A673 (cell line): ENCODE measurements at regions not wholly inside any gene's neighbourhood (a gene's known extent, or its start where the extent isn't known, plus 50 kb on each side); places are given as distances from the start of the nearest gene placed in this dataset.

Experiments used
- BruUV-seq: library from RNA; stranded (reverse); fragments of 400-500 nt; replicated peaks from 2 replicates; lab custom pipeline; 2021; lab: Mats Ljungman, UMichigan
- CTCF ChIA-PET: fragments of 300-600 bp; sonication (Branson Sonifier 250); formaldehyde crosslinking; loops from one replicate; lab custom pipeline; 2022; ENCODE audit warnings: antibody characterized with exemption; lab: Charles Lee
- POLR2A ChIA-PET: fragments of 300-600 bp; sonication (Branson Sonifier 250); formaldehyde crosslinking; loops from one replicate; lab custom pipeline; 2022; ENCODE audit warnings: antibody characterized with exemption; ENCODE audit not compliant: low non-redundant PET; lab: Charles Lee
- DNase-seq: peaks from one replicate; pipeline ENCODE4 v3.0.0-alpha.2; 2015; ENCODE audit warnings: low spot score
- H3K27ac ChIP-seq: fragments of 200-600 bp; sonication (generic); 2 replicates; pipeline ENCODE4 v1.5.1; 2016; ENCODE audit warnings: mixed run types, low read depth, mild to moderate bottlenecking, mixed read lengths, antibody characterized with exemption, low read length; ENCODE audit not compliant: poor library complexity, severe bottlenecking
- H3K27me3 ChIP-seq: fragments of 200-600 bp; sonication (generic); replicated peaks from 2 replicates; pipeline ENCODE4 v1.6.1; 2017; ENCODE audit warnings: mixed run types, low read depth, mild to moderate bottlenecking, mixed read lengths, antibody characterized with exemption, low read length; ENCODE audit not compliant: insufficient read depth, poor library complexity
- H3K36me3 ChIP-seq: fragments of 200-600 bp; sonication (generic); 2 replicates; pipeline ENCODE4 v1.6.1; 2016; ENCODE audit warnings: mixed run types, mild to moderate bottlenecking, mixed read lengths, antibody characterized with exemption, low read length; ENCODE audit not compliant: insufficient read depth, poor library complexity, severe bottlenecking
- H3K4me1 ChIP-seq: fragments of 200-600 bp; sonication (generic); 2 replicates; pipeline ENCODE4 v1.6.1; 2017; ENCODE audit warnings: mixed run types, mild to moderate bottlenecking, mixed read lengths, antibody characterized with exemption, low read length; ENCODE audit not compliant: insufficient read depth, poor library complexity, severe bottlenecking
- H3K4me3 ChIP-seq: fragments of 200-600 bp; sonication (generic); 2 replicates; pipeline ENCODE4 v1.5.1; 2016; ENCODE audit warnings: low read depth, mixed run types, mild to moderate bottlenecking, mixed read lengths, low read length; ENCODE audit not compliant: poor library complexity, severe bottlenecking
- H3K9me3 ChIP-seq: fragments of 200-600 bp; sonication (generic); 2 replicates; pipeline ENCODE4 v1.6.1; 2016; ENCODE audit warnings: mixed run types, low read depth, mild to moderate bottlenecking, mixed read lengths, antibody characterized with exemption, low read length; ENCODE audit not compliant: poor library complexity, severe bottlenecking
- EZH2 ChIP-seq: fragments of 200-600 bp; sonication (generic); IDR thresholded peaks from 2 replicates; pipeline ENCODE4 v1.6.1; 2017; ENCODE audit warnings: borderline replicate concordance, low read depth, mild to moderate bottlenecking, mixed read lengths, antibody characterized with exemption, low read length; ENCODE audit not compliant: poor library complexity, severe bottlenecking
- intact Hi-C: fragments of 100-400 bp; cut with micrococcal nuclease; formaldehyde crosslinking; loops from one replicate; pipeline ENCODE4 v1.10.0; 2022; ENCODE audit not compliant: unreplicated experiment
- TF ChIP-seq, protein P1 (sequence below): fragments of 300-800, 200-600 bp; sonication (generic); conservative IDR thresholded peaks from 2 replicates; pipeline ENCODE4 v1.5.1; 2017; ENCODE audit warnings: low read depth, mild to moderate bottlenecking, antibody characterized with exemption, low read length, moderate library complexity, mixed read lengths

DNA sequence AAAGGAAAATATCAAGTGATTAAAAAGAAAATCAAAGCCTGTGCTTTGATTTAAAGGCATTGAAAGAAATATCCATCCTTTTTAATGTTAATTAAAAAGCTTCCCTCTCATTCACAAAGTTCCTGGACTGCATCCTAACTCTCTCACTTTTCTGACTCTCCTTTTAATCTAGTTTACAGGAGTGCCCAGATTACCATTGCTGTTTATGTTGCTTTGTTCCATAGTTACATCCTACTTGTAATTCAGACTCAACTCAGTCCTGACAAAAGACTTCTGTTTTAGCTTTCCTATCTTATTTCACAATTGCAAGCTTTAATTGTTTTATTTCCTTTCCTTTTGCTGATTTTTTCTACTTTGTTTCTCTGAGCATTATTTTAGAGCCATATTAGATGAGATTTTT lies 160.7 kb upstream of the DTNA start:
- Histone ChIP-seq H3K27ac (no peak overlapping the region), H3K36me3 (no peaks in the 10 kb centered on the region), H3K27me3 (peaks cover 4% of the 10 kb centered on the region), H3K4me3 (no peak overlapping the region), H3K9me3 (no peaks in the 10 kb centered on the region), H3K4me1 (no peaks in the 10 kb centered on the region)
- BruUV-seq: no TSS peak
- no peak for DNase-seq
- intact Hi-C loops: no loop called here
- CTCF ChIA-PET: no interaction called here
- TF ChIP-seq EZH2: no peak
- TF ChIP-seq, protein P1, sequence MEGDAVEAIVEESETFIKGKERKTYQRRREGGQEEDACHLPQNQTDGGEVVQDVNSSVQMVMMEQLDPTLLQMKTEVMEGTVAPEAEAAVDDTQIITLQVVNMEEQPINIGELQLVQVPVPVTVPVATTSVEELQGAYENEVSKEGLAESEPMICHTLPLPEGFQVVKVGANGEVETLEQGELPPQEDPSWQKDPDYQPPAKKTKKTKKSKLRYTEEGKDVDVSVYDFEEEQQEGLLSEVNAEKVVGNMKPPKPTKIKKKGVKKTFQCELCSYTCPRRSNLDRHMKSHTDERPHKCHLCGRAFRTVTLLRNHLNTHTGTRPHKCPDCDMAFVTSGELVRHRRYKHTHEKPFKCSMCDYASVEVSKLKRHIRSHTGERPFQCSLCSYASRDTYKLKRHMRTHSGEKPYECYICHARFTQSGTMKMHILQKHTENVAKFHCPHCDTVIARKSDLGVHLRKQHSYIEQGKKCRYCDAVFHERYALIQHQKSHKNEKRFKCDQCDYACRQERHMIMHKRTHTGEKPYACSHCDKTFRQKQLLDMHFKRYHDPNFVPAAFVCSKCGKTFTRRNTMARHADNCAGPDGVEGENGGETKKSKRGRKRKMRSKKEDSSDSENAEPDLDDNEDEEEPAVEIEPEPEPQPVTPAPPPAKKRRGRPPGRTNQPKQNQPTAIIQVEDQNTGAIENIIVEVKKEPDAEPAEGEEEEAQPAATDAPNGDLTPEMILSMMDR: no peak
- POLR2A ChIA-PET: no interaction called here

DNA sequence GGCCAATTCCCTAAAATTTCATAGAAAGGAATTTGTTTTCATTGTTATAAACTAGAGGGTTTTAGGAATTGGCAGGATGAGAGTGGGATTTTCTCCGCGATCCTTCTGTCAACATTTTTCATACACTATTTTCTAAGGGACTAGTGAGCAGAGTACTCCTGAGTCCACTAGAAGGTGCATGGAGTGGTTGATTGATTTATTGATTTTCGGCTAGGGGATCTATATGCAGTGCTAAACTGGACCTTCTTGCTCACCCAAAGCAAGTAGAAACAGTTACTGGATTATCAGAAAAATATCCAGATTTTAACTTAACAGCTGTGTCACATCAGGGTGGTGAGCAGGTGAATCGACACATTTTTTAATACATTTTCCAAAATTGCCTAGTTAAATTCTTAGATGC lies 159.9 kb upstream of the DTNA start:
- ChIA-PET CTCF (no interaction called here), POLR2A (no interaction called here)
- Histone ChIP-seq H3K4me3 (no peak overlapping the region), H3K4me1 (no peaks in the 10 kb centered on the region), H3K9me3 (no peaks in the 10 kb centered on the region), H3K27ac (no peak overlapping the region), H3K36me3 (no peaks in the 10 kb centered on the region), H3K27me3 (peaks cover 4% of the 10 kb centered on the region)
- BruUV-seq: no TSS peak
- TF ChIP-seq, protein P1: no peak
- no peak for DNase-seq
- intact Hi-C loops: no loop called here

DNA sequence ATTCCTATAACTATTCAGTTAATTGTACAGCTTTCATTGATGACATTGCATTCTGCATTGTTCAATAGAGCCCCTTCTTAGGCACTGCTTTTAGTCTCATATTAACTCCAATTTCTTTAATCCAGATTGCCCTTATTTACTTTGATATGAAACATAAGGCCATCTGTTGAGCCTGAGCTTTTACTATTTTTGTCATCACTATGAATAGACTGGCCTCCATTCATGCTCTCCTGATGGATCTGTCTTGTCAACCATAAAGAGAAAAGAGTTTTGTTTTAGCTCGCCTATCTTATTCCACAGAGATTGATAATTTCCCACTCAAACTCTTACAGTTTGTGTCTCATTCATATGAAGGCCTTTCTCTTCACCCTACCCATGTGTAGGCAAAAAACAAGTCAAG lies 159.2 kb upstream of the DTNA start:
- no TSS peak for BruUV-seq
- TF ChIP-seq, protein P1: no peak
- TF ChIP-seq EZH2: no peak
- Histone ChIP-seq H3K9me3 (no peaks in the 10 kb centered on the region), H3K4me3 (no peak overlapping the region), H3K36me3 (no peaks in the 10 kb centered on the region), H3K4me1 (no peaks in the 10 kb centered on the region), H3K27ac (no peak overlapping the region), H3K27me3 (peaks cover 4% of the 10 kb centered on the region)
- CTCF ChIA-PET: interaction anchor here (0.6 kb wide), 1 partner anchor 54 kb away, joined by 3 read pairs; no protein-coding TSS in a partner anchor
- no peak for DNase-seq
- intact Hi-C loops: no loop called here
- POLR2A ChIA-PET: no interaction called here
